ENCODE measurements at regions not wholly inside any gene's neighbourhood (a gene's known extent, or its start where the extent isn't known, plus 50 kb on each side); places are given as distances from the start of the nearest gene placed in this dataset.

DNA sequence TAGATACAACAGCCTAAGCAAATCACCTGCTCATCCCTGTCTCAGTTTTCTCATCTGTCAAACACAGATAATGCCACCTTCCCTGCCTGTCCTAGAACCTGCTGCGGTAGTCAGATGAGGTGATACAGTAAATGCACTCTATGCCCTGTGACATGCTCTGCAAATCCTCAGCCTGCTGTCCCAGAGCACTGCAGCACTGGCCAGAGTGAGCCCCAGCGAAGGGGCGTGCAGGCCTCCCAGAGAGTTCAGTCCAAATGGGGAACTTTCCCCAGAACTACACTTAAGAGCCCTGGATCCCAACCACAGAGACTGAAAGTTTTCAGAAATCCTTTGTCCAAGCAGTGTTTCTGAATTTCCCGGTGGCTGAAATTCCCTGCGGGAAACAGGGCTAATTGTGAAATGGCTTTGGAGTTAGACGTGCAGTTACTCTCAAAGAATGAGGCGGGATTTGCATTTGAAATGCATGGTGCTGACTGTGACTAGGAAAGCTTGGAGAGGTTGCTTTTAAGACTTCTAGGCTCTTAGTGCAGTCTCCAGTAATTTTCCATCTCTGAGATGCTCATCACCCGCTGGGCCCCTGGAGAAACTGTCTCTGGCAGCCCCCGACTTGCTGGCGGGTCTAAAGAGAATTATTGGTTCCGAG, 206.5 kb upstream of the AJAP1 start:
- FAIRE-seq (no peak), DNase-seq (ENCODE audit: insufficient read length, low spot score) (no peak)
- no peak for TF ChIP-seq POLR2A (IDR thresholded peaks at IDR 0.05; ENCODE audit: low read depth, low read length)

DNA sequence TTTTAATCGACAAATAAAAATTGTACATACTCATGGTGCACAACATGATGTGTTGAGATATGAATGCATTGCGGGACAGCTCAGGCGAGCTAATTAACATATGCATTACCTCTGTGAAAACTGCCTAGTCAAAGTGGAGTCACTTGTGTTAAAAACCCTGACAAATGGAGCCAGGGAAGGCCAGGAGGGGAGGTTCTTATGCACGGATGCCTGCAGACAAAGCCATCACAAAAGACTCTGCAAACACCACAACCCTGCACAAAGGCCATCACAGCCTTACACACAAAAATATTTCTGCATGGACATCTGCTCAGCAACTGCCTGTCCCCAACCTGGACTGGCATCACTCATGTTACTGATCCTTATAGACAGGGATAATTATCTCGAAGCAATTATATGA, 204.4 kb upstream of the AJAP1 start:
- FAIRE-seq: no peak
- DNase-seq (ENCODE audit: insufficient read length, low spot score): no peak
- no peak for TF ChIP-seq POLR2A (IDR thresholded peaks at IDR 0.05; ENCODE audit: low read depth, low read length)

DNA sequence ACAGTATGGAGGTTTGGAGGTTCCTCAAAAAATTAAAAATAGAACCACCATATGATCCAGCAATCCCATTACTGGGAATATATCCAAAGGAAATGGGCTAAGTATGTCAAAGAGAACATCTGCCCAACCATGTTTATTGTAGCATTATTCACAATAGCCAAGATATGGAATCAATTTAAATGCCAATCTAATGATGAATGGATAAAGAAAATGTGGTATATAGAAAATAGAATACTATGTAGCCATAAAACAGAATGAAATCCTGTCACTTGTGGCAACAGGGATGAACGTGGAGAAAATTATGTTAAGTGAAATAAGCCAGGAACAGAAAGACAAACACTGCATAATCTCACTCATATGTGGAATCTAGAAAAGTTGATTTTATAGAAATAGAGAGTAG, 201.7 kb upstream of the AJAP1 start:
- DNase-seq (ENCODE audit: insufficient read length, low spot score) (no peak), FAIRE-seq (no peak)
- no peak for TF ChIP-seq POLR2A (IDR thresholded peaks at IDR 0.05; ENCODE audit: low read depth, low read length)

DNA sequence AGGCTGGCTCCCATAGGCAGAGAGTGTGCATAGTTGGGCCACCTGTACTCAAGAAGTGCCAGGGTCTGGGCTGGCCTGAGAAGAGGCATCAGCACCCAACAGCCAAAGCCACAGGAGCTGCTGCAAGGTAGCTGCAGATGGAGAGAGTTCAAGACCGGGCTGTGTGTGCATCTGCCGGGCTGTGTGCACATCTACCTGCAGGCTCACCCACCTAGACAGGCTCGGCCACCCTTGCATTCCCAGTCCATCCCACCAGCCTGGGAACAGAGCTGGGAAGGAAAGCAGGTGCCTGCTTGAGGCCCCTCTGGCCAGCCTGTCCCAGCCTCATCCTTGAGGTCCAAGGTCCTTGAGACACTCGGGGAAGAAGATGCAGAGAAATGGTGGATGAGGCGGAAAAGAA, 194.4 kb upstream of the AJAP1 start:
- TF ChIP-seq POLR2A (IDR thresholded peaks at IDR 0.05; ENCODE audit: low read depth, low read length): no peak
- no peak for DNase-seq (ENCODE audit: insufficient read length, low spot score)
- no peak for FAIRE-seq

DNA sequence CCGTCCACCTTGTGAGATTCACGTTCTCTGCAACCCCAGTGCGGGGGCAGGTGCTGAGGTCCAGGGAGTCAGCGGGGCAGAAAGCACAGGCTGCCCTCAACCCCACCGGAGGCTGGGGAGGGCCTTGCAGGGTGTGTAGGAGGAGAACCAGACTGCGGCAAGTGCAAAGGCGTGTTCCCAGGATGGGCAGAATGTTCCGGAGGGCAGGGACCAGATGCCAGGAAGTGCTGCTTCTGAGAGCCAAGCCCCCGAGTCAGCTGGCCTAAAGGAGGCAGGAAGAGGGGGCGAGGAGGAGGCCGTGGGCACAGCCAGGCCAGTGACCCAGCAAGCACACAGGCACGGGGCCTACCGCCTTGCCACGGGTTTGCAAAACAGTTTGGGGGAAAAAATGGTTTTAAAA, 193.8 kb upstream of the AJAP1 start:
- no peak for FAIRE-seq
- DNase-seq (ENCODE audit: insufficient read length, low spot score): no peak
- TF ChIP-seq POLR2A (IDR thresholded peaks at IDR 0.05; ENCODE audit: low read depth, low read length): no peak

DNA sequence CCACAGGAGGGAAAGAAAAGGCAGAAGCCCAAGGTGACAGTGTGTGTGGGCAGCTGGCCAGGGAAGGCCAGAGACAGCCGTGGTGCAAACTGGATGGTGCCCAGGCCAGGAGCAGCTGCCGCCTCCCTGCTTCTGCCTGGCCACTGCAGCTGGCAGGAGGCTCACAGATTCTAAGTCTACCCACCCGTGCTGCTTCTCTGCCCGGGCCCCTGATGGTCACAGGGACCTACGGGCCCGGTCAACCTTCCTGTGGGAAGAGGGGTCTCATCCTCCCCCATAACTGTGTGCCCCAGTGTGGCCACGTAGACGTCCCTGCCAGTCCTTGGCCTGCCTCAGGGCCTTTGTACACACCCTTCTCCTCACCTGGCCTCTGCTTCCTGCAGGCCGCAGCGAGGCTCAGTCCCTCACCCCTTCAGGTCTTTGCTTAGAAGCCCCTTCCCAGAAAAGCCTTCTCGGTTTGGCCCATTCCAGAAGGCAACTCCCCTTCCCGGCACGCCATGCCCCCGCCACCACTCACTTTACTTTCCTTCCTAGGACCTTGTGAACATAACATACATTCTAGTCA, 192.6 kb upstream of the AJAP1 start:
- TF ChIP-seq POLR2A (IDR thresholded peaks at IDR 0.05; ENCODE audit: low read depth, low read length): no peak
- DNase-seq (ENCODE audit: insufficient read length, low spot score) (no peak), FAIRE-seq (no peak)

DNA sequence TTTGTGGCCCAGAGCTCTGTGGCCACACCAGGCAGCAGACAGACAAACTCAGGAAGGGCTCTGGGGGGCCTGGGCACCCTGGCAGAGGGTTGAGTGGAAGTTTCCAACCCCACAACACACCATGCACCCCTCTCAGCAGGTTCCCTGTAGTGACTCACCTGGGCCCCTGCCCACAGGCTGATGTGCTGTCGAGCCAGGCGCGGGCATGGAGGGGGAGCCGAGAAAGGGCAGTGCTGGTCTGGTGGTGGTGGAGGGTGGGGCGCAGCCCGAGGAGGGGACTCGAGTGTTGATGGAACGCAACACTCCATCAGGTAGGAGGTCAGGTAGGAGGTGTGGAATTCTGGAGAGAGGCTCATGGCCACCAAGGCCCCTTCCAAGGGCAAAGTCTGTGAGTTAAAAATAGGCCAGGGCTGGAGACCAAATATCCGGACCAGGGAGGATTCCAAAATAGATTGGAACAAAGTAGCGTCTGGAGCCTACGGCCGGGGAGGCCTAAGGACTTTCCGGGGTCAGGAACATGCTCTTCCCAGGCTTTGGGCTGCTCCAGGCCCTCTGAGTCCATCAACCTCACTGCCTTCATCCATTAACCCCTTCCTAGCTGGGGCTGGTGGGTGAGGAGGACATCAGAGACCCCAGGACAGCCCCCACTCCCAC, 191.5 kb upstream of the AJAP1 start:
- no peak for TF ChIP-seq POLR2A (IDR thresholded peaks at IDR 0.05; ENCODE audit: low read depth, low read length)
- no peak for FAIRE-seq
- DNase-seq (ENCODE audit: insufficient read length, low spot score): no peak

DNA sequence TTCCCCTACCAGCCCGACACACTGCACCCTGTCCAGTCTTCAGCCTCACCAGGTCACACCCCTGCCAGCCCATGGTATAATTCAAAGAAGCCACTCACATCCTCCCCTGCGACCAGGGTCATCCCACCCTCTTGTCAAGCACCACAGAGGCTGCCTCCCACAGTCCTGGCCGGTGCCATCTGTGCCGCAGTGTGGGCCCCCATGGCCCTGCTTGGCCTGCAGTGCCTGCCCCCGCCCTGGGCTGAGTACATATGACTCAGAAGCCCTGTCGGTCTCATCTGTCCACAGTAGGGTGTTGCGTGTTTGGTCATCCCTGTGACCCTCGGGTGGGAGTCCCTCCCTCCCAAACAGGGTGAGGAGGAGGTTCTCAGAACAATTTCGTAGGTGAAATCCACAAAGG, 190.8 kb upstream of the AJAP1 start:
- no peak for TF ChIP-seq POLR2A (IDR thresholded peaks at IDR 0.05; ENCODE audit: low read depth, low read length)
- DNase-seq (ENCODE audit: insufficient read length, low spot score) (no peak), FAIRE-seq (no peak)

DNA sequence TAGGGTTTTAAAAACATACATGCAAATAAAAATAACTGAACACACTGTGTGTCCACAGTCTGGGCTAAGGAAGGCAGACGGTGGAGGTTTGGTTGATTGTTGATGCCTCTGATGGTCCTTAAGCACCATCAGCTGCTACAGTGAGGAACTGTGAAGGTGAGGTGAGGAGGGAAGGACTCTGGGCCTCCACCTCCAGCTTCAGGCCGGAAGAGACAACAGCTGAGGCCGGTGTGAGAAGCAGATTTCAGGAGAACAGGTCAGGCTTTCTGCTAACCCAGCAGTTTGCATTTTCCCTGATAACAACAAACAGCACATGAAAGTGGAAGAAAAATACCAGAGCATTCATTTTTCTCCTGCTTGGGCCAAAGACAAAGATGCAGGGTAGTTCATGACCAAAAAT, 189.9 kb upstream of the AJAP1 start:
- no peak for FAIRE-seq
- no peak for TF ChIP-seq POLR2A (IDR thresholded peaks at IDR 0.05; ENCODE audit: low read depth, low read length)
- DNase-seq (ENCODE audit: insufficient read length, low spot score): no peak

DNA sequence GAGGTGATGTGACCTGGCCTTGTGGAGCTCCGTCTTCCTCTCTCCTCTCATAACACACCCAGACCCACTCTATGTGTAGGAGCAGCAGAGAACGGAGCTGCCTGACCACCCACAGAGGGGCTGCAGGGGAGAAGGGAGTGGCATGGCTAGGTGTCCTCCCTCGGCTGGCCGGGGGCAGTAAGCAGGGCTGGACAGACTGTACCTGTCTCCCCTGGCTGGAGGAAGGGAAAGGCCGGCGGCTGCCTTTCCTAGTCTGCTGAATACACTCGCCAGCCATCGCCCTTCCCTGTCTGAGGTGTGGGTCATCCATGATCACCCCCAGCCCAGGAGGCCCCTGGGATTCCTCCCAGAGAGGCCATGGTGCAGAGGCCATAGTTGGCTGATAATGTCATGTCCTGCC, 187.2 kb upstream of the AJAP1 start:
- FAIRE-seq (no peak), DNase-seq (ENCODE audit: insufficient read length, low spot score) (no peak)
- TF ChIP-seq POLR2A (IDR thresholded peaks at IDR 0.05; ENCODE audit: low read depth, low read length): no peak

DNA sequence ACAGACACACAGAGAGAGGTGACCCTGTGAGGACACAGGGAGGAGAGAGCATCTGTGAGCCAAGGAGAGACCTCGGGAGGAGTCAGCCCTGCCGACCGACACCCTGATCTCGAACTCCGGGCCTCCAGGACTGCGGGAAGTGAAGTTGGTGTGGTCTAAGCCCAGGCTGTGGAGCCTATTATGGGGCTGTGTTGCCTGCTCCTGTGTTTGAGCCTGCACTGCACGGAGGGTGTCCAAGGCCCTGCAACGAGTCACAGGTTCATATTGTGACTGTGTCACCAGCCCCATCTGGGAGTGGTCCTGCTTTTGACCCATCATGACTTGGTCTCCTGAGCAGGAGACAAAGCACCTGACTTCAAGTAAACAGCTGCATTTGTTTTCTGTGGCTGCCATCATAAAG, 186.0 kb upstream of the AJAP1 start:
- TF ChIP-seq POLR2A (IDR thresholded peaks at IDR 0.05; ENCODE audit: low read depth, low read length): no peak
- FAIRE-seq: no peak
- DNase-seq (ENCODE audit: insufficient read length, low spot score): no peak

DNA sequence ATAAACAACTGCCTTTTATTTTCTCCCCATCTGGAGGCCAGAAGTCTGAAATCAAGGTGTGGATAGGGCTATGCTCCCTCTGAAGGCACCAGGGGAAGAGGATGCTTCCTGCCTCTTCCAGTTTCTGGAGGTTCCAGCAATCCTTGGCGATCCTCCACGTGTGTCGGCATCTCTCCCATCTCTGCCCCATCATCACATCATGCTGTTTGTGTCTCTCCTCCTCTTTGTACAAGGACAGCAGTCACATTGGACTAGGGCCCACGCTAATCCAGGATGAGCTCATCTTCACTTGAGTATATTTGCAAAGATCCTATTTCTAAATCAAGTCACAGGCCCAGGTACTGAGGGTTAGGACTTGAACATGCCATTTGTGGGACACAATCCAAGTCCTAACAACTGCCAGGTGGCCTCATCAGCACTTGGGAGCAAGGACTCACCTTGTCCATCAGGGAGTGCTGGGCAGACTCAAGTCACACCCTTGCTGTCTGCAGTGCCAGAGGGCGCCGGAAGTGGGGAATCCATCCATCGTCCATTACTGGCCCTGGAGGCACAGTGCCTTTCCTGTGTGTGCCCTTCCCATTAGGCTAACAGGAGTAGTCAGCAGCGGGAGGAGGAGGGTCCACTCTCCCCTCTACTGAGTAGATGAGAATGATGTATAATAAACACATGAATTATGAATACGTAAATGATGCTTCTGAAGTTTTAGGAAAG, 185.4 kb upstream of the AJAP1 start:
- FAIRE-seq (no peak), DNase-seq (ENCODE audit: insufficient read length, low spot score) (no peak)
- no peak for TF ChIP-seq POLR2A (IDR thresholded peaks at IDR 0.05; ENCODE audit: low read depth, low read length)

DNA sequence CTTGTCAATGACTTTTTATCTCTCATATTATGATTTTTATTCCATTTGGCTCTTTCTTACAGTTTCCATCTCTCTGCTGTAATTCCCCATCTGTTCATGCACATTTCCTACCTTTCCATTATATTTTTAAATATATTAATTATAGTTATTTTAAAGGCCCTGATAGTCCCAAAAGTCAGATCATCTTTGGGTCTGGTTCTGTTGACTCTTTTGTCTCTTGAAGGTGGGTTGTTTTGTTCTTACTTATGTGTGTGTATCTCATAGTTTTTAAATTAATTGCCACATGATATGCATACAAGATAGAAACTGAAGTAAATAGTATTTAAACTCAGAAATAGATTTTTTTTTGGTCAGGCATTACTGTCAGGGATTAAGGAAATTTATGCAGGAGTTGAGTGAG, 178.0 kb upstream of the AJAP1 start:
- FAIRE-seq (no peak), DNase-seq (ENCODE audit: insufficient read length, low spot score) (no peak)
- TF ChIP-seq POLR2A (IDR thresholded peaks at IDR 0.05; ENCODE audit: low read depth, low read length): no peak

DNA sequence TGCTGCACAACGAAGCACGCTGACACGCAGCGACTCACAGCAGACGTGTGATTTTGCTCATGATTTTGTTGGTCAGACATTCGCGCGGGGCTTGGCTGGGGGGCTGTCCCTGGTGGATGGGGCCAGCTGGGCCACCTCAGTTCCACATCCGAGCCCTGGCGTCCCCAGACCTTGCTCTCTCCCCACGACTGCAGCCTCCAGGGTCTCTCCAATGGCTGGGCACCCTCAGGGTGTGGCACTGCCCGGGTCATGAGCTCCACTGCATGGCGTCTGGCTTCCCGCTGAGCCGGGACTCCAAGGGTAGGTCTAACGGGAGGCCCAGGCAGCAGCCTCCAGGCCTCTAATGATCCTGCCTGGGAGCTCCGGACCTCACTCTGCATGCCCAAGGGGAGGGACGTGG, 173.0 kb upstream of the AJAP1 start:
- no peak for DNase-seq (ENCODE audit: insufficient read length, low spot score)
- no peak for TF ChIP-seq POLR2A (IDR thresholded peaks at IDR 0.05; ENCODE audit: low read depth, low read length)
- no peak for FAIRE-seq

DNA sequence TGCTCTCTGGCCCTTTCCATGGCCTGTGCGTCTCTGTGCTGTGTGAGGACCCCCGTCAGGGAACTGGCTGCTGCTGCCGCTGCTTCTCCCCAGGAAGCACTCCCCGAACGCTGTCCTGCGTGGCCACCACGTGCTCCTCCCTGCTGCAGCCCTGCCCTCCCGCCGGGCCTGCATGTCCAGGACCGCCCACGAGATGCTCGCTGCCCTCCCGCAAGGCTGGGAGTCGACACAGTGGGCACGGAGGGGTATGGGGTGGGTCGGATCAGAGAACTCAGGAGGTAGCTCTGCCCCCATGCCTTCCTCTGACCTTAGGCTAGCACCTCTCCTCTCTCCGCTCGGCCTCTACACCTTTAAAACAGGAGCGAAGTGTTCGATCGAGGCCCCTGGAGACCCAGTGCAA, 171.9 kb upstream of the AJAP1 start:
- no peak for TF ChIP-seq POLR2A (IDR thresholded peaks at IDR 0.05; ENCODE audit: low read depth, low read length)
- DNase-seq (ENCODE audit: insufficient read length, low spot score) (no peak), FAIRE-seq (no peak)
